Endothelial cell of umbilical vein (primary cell): ENCODE measurements at regions not wholly inside any gene's neighbourhood (a gene's known extent, or its start where the extent isn't known, plus 50 kb on each side); places are given as distances from the start of the nearest gene placed in this dataset.

ENCODE experiments used
- BruUV-seq: library from RNA; stranded (reverse); fragments of 400-500 nt; replicated peaks from 2 replicates; lab custom pipeline; 2021; lab: Mats Ljungman, UMichigan
- CTCF ChIA-PET: fragments of 300-600, 350-600 bp; sonication (Branson Sonifier 250); formaldehyde crosslinking; loops from one replicate; lab custom pipeline; 2021; ENCODE audit warnings: antibody characterized with exemption, inconsistent platforms; lab: Charles Lee
- POLR2A ChIA-PET: fragments of 300-600, 350-600 bp; sonication (Branson Sonifier 250); formaldehyde crosslinking; loops from one replicate; lab custom pipeline; 2021; ENCODE audit warnings: antibody characterized with exemption, inconsistent platforms; lab: Charles Lee
- DNase-seq: peaks from one replicate; pipeline ENCODE4 v3.0.0-alpha.2; 2011; ENCODE audit warnings: low read depth, low spot score
- FAIRE-seq: peaks from 2 replicates; lab custom pipeline; 2011; peaks lifted over from hg19 to GRCh38; lab: Jason Lieb, UNC
- H2AFZ ChIP-seq: 2 replicates; pipeline ENCODE4 v1.6.0; 2012; ENCODE audit warnings: low read depth, low read length, control low read depth, inconsistent platforms
- H3K27ac ChIP-seq: 2 replicates; pipeline ENCODE4 v1.5.1; 2011; ENCODE audit warnings: low read depth, mild to moderate bottlenecking, control low read depth, low read length, moderate library complexity; ENCODE audit not compliant: insufficient read depth
- H3K27me3 ChIP-seq, 2 experiments: 2 replicates each; pipeline versions ENCODE4 v1.6.0 to v1.6.1; 2011; ENCODE audit warnings: low read length in 2 of 2, mixed read lengths in 1 of 2; ENCODE audit not compliant: control insufficient read depth in 2 of 2, insufficient read depth in 2 of 2
- H3K36me3 ChIP-seq, 2 experiments: 2 replicates in 1 of 2; 3 replicates in 1 of 2; pipeline ENCODE4 v1.5.1; 2011; ENCODE audit warnings: low read length in 2 of 2, mild to moderate bottlenecking in 1 of 2, moderate library complexity in 1 of 2; ENCODE audit not compliant: control insufficient read depth in 2 of 2, insufficient read depth in 2 of 2; ENCODE audit errors: extremely low read depth in 1 of 2
- H3K4me1 ChIP-seq: 3 replicates; pipeline ENCODE4 v1.5.1; 2011; ENCODE audit warnings: mild to moderate bottlenecking, low read length; ENCODE audit not compliant: control insufficient read depth, insufficient read depth; ENCODE audit errors: extremely low read depth
- H3K4me2 ChIP-seq: 2 replicates; pipeline ENCODE4 v1.6.1; 2011; ENCODE audit warnings: low read length, control low read depth, mixed read lengths; ENCODE audit not compliant: insufficient read depth
- H3K4me3 ChIP-seq, 3 experiments: fragments of 200-600 bp in 1 of 3; sonication (generic), shearing (Covaris generic) in 1 of 3; replicated peaks in 1 of 3; 2 replicates each; pipeline ENCODE4 v1.5.1; 2011 to 2016; ENCODE audit warnings: control low read depth in 3 of 3, low read length in 3 of 3, mild to moderate bottlenecking in 2 of 3, inconsistent platforms in 1 of 3, low read depth in 1 of 3, moderate library complexity in 1 of 3; ENCODE audit not compliant: insufficient read depth in 1 of 3
- H3K79me2 ChIP-seq: 2 replicates; pipeline ENCODE4 v1.6.0; 2012; ENCODE audit warnings: low read length, inconsistent platforms; ENCODE audit not compliant: control insufficient read depth, insufficient read depth
- H3K9ac ChIP-seq: replicated peaks from 2 replicates; pipeline ENCODE3; 2011; ENCODE audit warnings: low read length, control low read depth; ENCODE audit not compliant: insufficient read depth; ENCODE audit errors: extremely low read depth
- H3K9me1 ChIP-seq: replicated peaks from 3 replicates; pipeline ENCODE4 v1.6.0; 2011; ENCODE audit warnings: mild to moderate bottlenecking, low read length; ENCODE audit not compliant: control insufficient read depth, insufficient read depth; ENCODE audit errors: extremely low read depth
- H3K9me3 ChIP-seq: replicated peaks from 2 replicates; pipeline ENCODE4 v1.5.1; 2012; ENCODE audit warnings: low read length, inconsistent platforms; ENCODE audit not compliant: control insufficient read depth, insufficient read depth
- H4K20me1 ChIP-seq: replicated peaks from 2 replicates; pipeline ENCODE3; 2011; ENCODE audit warnings: mild to moderate bottlenecking, low read length; ENCODE audit not compliant: control insufficient read depth, insufficient read depth; ENCODE audit errors: extremely low read depth
- EZH2 ChIP-seq: IDR thresholded peaks from 2 replicates; pipeline ENCODE4 v1.6.1; 2012; ENCODE audit warnings: borderline replicate concordance, low read depth, mild to moderate bottlenecking, moderate library complexity, low read length, inconsistent platforms; ENCODE audit not compliant: severe bottlenecking
- FOS ChIP-seq: IDR thresholded peaks from 2 replicates; pipeline ENCODE4 v1.6.1; 2011; ENCODE audit warnings: mild to moderate bottlenecking, low read length, moderate library complexity, borderline replicate concordance; ENCODE audit not compliant: insufficient read depth
- GATA2 ChIP-seq: IDR thresholded peaks from 2 replicates; pipeline ENCODE4 v1.7.0; 2011; ENCODE audit warnings: low read depth, mild to moderate bottlenecking, moderate library complexity, mixed read lengths, low read length; ENCODE audit not compliant: insufficient read length, insufficient read depth
- JUN ChIP-seq: IDR thresholded peaks from 2 replicates; pipeline ENCODE4 v1.6.1; 2011; ENCODE audit warnings: borderline replicate concordance, low read depth; ENCODE audit not compliant: insufficient read length, insufficient read depth
- MYC ChIP-seq: IDR thresholded peaks from one replicate; pipeline ENCODE4 v1.6.1; 2011; ENCODE audit warnings: mild to moderate bottlenecking, low read depth, low read length
- POLR2A ChIP-seq: IDR thresholded peaks from 2 replicates; pipeline ENCODE4 v1.6.1; 2012; ENCODE audit warnings: low read depth, mild to moderate bottlenecking, control low read depth, low read length
- POLR2AphosphoS5 ChIP-seq: IDR thresholded peaks from 2 replicates; pipeline ENCODE4 v1.6.1; 2012; ENCODE audit warnings: low read depth, mild to moderate bottlenecking, control low read depth, low read length, moderate library complexity; ENCODE audit not compliant: insufficient read depth
- dilution Hi-C: fragments of 300-500 bp; cut with MboI; formaldehyde crosslinking; loops from one replicate; pipeline ENCODE4 v1.15.0; 2019; ENCODE audit warnings: low sequenced_read_pairs; ENCODE audit not compliant: extremely low pct_ligation_motif_present
- intact Hi-C: fragments of 100-400 bp; cut with micrococcal nuclease; formaldehyde crosslinking; loops from one replicate; pipeline ENCODE4 v1.10.0; 2022
- TF ChIP-seq, protein P1 (sequence below): IDR thresholded peaks from 2 replicates; pipeline ENCODE4 v1.6.1; 2011; ENCODE audit not compliant: insufficient read depth, insufficient read length
- TF ChIP-seq, protein P2 (sequence below), 2 donors: IDR thresholded peaks; 1 replicate in 1 of 2; 2 replicates in 1 of 2; pipeline ENCODE4 v1.5.1; 2011; ENCODE audit warnings: low read length in 2 of 2, mild to moderate bottlenecking in 2 of 2, moderate library complexity in 2 of 2, control low read depth in 1 of 2, inconsistent platforms in 1 of 2, low read depth in 1 of 2; ENCODE audit not compliant: insufficient read depth in 1 of 2; ENCODE audit errors: extremely low read depth in 1 of 2

GRCh38 chr2:82345910-82346309, 2041.4 kb upstream of the LRRTM1 start:
- no peak overlapping the region for H3K9ac ChIP-seq
- no peaks in the 10 kb centered on the region for H3K4me1 ChIP-seq
- H3K27me3 ChIP-seq = no peaks in the 10 kb centered on the region
- no TSS peak for BruUV-seq
- FAIRE-seq (no peak), DNase-seq (no peak)
- no peaks in the 10 kb centered on the region for H3K79me2 ChIP-seq
- no peaks in the 10 kb centered on the region for H3K36me3 ChIP-seq
- no peaks in the 10 kb centered on the region for H3K9me3 ChIP-seq
- H2AFZ ChIP-seq = no peak overlapping the region
- intact Hi-C loops = loop anchor here (2.0 kb wide), 1 partner anchor 851 kb away; no protein-coding TSS in a partner anchor
- no peak overlapping the region for H3K4me2 ChIP-seq
- H3K27ac ChIP-seq = no peak overlapping the region
- dilution Hi-C loops = no loop called here
- no peaks in the 10 kb centered on the region for H3K9me1 ChIP-seq
- TF ChIP-seq FOS = no peak
- TF ChIP-seq, protein P1, sequence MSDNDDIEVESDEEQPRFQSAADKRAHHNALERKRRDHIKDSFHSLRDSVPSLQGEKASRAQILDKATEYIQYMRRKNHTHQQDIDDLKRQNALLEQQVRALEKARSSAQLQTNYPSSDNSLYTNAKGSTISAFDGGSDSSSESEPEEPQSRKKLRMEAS = no peak
- no peak for TF ChIP-seq POLR2AphosphoS5
- no peak for TF ChIP-seq JUN
- TF ChIP-seq POLR2A = no peak
- no peak for TF ChIP-seq MYC
- no peak for TF ChIP-seq GATA2
- TF ChIP-seq, protein P2, sequence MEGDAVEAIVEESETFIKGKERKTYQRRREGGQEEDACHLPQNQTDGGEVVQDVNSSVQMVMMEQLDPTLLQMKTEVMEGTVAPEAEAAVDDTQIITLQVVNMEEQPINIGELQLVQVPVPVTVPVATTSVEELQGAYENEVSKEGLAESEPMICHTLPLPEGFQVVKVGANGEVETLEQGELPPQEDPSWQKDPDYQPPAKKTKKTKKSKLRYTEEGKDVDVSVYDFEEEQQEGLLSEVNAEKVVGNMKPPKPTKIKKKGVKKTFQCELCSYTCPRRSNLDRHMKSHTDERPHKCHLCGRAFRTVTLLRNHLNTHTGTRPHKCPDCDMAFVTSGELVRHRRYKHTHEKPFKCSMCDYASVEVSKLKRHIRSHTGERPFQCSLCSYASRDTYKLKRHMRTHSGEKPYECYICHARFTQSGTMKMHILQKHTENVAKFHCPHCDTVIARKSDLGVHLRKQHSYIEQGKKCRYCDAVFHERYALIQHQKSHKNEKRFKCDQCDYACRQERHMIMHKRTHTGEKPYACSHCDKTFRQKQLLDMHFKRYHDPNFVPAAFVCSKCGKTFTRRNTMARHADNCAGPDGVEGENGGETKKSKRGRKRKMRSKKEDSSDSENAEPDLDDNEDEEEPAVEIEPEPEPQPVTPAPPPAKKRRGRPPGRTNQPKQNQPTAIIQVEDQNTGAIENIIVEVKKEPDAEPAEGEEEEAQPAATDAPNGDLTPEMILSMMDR (IDR thresholded peaks at IDR 0.05; ENCODE audit: extremely low read depth in 1 of 2, insufficient read depth in 1 of 2, low read depth in 1 of 2, low read length in 2 of 2) = no peak
- no peak for TF ChIP-seq EZH2
- no peaks in the 10 kb centered on the region for H4K20me1 ChIP-seq
- no peak overlapping the region for H3K4me3 ChIP-seq
- ChIA-PET POLR2A (no interaction called here), CTCF (interaction anchor here (1.7 kb wide), 1 partner anchor 851 kb away, joined by 4 read pairs; no protein-coding TSS in a partner anchor)
